Medulla oblongata (tissue), 1 donor: ENCODE measurements at regions not wholly inside any gene's neighbourhood (a gene's known extent, or its start where the extent isn't known, plus 50 kb on each side); places are given as distances from the start of the nearest gene placed in this dataset.

Experiments used
- DNase-seq: peaks from one replicate; pipeline ENCODE4 v3.0.0-alpha.2; 2015; ENCODE audit errors: extremely low spot score

GRCh38 chr10:59085711-59086502 is 90.5 kb upstream of the PHYHIPL start:
- DNase-seq = no peak

GRCh38 chr10:59087486-59087885 is 89.0 kb upstream of the PHYHIPL start:
- DNase-seq = no peak

GRCh38 chr10:59088912-59089573 is 87.4 kb upstream of the PHYHIPL start:
- DNase-seq = no peak

DNA sequence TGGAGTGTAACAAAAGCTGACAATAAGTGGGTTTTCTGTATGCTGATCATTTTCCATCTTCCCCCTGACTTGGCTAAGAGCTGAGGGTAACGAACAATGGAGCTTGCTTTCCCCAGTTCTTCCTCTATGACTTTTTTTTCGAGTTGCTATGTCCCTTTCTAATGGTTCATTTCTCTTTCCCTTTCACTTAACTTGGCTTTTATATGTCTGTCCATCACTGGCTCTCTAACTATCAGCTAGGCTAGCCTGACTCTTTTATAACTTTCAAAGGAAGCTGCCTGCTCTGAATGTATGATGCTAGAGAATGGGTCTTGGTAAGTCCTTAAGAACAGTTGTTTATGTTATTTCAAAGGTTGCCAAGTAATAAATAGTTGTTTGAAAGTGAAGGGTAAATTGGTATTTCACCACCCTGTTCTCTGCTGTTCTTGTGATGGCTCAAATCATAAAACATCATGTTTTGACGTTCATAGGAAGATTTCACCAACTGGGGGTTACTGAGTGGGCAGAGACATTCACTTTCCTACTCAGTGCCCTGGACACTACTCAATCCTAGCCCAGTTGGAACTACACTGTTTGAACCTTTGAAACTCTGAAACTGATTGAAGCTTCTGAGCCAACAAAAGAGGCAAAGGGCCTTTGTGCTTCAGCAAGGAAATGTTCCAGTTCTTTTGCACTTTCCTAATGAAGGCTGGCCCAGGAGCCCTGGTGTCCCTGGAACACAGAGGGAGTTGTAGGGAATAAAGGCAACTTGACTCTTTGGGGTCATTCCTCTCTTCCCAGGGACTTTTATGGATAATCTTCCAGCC is 85.4 kb upstream of the PHYHIPL start:
- DNase-seq = peak; percentile 88

- no peak for DNase-seq
Measured at GRCh38 chr10:59093461-59093860, 83.0 kb upstream of the PHYHIPL start.

DNA sequence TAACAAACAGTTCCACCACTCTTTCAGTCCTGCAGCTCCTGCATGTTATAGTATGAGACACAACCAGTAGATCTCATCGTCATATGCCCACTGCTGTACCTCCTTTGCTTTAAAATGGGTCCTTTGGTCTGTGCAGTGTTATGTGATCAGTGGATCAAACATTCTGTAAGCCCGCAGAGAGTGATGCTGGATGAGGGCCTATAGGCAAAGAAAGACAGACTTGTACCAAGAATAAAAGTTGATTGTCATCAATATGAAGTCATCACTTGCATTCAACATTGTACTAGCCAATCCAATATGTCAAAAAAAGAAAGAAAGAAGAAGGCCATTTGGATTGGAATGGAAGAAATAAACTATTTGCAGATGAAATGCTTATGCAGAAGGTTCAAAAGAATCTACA is 79.8 kb upstream of the PHYHIPL start:
- DNase-seq = peak; percentile 69

- DNase-seq = no peak
Measured at GRCh38 chr10:59098387-59098786, 78.1 kb upstream of the PHYHIPL start.

DNA sequence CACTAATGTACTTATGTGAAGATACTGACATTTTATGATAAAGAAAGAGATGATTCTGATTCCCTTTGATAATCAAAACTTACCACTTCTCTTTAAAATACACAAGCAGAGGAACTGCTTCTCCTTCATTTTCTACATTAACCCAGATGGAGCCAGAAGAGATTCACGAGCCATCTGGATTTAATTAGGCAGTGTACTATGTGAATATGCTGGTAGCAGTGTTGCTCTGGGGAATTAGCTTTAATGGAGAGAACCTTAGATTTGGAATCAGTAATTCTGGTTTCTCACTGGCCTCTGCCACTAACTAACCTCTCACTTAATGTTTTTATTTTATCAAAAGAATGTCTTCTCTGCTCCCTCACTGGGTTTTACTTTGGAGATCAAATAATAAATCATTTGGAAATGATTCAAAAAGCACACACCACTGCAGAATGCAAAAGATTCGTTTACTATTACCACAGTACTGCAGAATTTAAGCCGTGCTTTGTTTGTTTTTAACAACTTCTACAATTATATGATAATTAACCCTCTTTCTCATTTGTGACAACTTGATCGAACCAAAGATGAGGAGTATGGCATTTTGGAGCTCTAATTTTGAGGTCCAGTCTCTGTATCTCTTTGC is 77.5 kb upstream of the PHYHIPL start:
- DNase-seq = no peak

- peak; percentile 34 for DNase-seq
Measured at GRCh38 chr10:59099481-59099880, 77.0 kb upstream of the PHYHIPL start.

- DNase-seq = no peak
Measured at GRCh38 chr10:59102394-59102793, 74.0 kb upstream of the PHYHIPL start.

- DNase-seq = no peak
Measured at GRCh38 chr10:59104186-59104585, 72.3 kb upstream of the PHYHIPL start.

GRCh38 chr10:59106441-59106840 is 70.0 kb upstream of the PHYHIPL start:
- DNase-seq = no peak

- no peak for DNase-seq
Measured at GRCh38 chr10:59107147-59107546, 69.3 kb upstream of the PHYHIPL start.

DNA sequence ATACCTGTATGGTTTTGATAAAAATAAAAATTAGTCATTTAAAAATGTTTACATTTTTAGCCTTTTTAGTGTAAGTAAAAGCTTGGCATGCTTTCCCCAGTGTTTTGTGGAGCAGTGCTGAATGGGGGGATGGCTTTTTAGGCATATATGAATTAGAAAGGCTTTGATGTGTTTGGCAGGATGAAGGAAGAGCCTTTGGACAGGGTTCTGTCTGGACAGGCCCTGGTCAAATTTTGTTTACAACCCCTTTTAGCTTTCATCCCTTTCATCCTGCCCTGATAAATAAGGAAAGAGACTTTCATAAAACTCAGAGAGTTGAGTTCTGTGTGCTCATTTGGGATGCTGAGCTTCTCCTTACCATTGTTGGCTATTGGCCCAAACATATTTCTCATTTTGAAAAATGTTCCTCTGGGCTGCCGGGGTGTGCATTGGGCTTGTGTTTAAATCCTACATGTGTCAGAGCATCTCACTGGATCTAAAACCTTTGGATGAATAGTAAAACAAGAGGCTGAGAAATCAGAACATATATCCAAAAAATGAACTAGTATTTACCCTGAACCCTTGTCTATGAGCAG is 68.1 kb upstream of the PHYHIPL start:
- no peak for DNase-seq

DNA sequence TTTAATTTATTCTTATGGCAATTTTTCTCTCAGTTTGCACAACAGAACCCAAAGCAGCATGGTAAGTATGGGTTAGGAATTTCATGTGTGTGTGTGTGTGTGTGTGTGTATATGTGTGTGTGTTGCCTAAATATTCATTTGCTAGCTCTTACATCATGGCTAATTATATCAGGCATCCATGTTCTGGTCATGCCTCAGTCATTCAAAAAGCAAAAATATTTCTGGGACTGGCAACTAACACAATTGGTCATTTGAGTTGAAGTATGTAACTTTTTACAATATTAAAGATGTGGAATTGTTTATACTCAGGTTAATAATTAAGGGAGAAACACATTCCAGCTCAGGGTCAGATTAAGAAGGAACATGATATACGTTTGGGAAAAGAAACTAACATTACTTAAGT is 67.6 kb upstream of the PHYHIPL start:
- DNase-seq = no peak

GRCh38 chr10:59109826-59110225 is 66.6 kb upstream of the PHYHIPL start:
- no peak for DNase-seq

DNA sequence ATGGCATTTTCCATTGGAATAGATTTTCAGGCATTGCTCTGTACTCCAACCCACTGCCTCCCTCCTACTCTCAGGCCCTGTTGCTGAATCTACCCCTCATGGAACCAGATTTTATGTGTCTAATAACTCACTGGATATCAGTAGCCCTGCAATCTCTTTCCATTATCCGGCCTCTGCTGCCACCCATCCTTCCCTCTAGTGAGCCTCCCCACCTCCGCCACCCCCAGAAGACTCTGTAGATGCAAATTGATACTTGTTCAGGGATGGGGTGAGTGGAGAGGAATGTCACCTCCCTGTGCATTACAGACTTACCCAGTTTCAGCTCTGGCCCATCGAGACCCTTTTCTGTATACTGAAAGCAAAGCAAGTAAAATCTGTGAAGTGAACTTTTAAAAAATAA is 52.3 kb upstream of the PHYHIPL start:
- DNase-seq = peak; percentile 33

- no peak for DNase-seq
Measured at GRCh38 chr10:59125666-59126065, 50.8 kb upstream of the PHYHIPL start.

DNA sequence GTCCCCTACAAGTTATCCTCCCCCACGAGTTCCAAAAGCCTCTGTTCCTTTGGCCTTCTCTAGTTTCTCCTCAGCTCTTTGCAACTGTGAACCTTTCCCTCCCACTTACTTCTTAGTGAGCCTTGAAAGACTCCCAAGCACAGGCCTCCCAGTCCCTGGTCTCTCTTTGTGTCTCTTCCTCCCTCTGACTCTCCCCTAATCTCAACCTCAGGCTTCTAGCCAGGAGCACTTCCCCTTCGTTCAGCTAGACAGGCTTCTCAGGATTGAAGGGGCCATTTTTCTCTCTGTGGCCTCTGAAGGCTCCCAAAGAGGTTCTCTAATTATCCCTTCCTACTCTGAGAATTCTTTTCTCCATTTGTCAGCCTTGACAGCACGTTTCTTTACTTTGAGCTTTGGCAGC is 50.2 kb upstream of the PHYHIPL start:
- no peak for DNase-seq
